Tibial artery (tissue), 4 donors: ENCODE measurements at regions not wholly inside any gene's neighbourhood (a gene's known extent, or its start where the extent isn't known, plus 50 kb on each side); places are given as distances from the start of the nearest gene placed in this dataset.

Experiments
- DNase-seq, 2 donors: peaks; one replicate each; pipeline ENCODE4 v3.0.0-alpha.2; 2019
- H3K27ac ChIP-seq, 2 donors: fragments of 200-600 bp; sonication (generic) in 1 of 2; 1 replicate in 1 of 2; 2 replicates in 1 of 2; pipeline ENCODE4 v1.5.1; 2018 to 2019; ENCODE audit warnings: mild to moderate bottlenecking in 1 of 2
- H3K27me3 ChIP-seq, 2 donors: fragments of 200-600 bp; sonication (generic) in 1 of 2; one replicate each; pipeline versions ENCODE4 v1.5.1 to v1.6.0; 2016 to 2019
- H3K36me3 ChIP-seq, 3 donors: fragments of 200-600 bp; sonication (generic) in 2 of 3; one replicate each; pipeline ENCODE4 v1.5.1; 2016 to 2019; ENCODE audit warnings: mild to moderate bottlenecking in 2 of 3
- H3K4me1 ChIP-seq, 4 donors: fragments of 200-600 bp; sonication (generic) in 2 of 4; 1 replicate in 3 of 4; 2 replicates in 1 of 4; pipeline ENCODE4 v1.5.1; 2016 to 2019
- H3K4me3 ChIP-seq, 2 donors: fragments of 200-600 bp; sonication (generic) in 1 of 2; 1 replicate in 1 of 2; 2 replicates in 1 of 2; pipeline ENCODE4 v1.5.1; 2018 to 2019; ENCODE audit warnings: mild to moderate bottlenecking in 2 of 2
- H3K9me3 ChIP-seq, 3 donors: fragments of 200-600 bp; sonication (generic) in 1 of 3; one replicate each; pipeline ENCODE4 v1.5.1; 2016 to 2019
- intact Hi-C: fragments of 100-400 bp; cut with DNase I; formaldehyde crosslinking; loops from one replicate; pipeline ENCODE4 v1.15.0; 2023; ENCODE audit warnings: low total_unique reads
- TF ChIP-seq, protein P1 (sequence below), 2 experiments: fragments of 200-600 bp in 1 of 2; fragments of 450-650 bp in 1 of 2; IDR thresholded peaks; one replicate each; pipeline ENCODE4 v1.5.1; 2017 to 2019; ENCODE audit warnings: antibody characterized with exemption in 2 of 2, mild to moderate bottlenecking in 1 of 2, moderate library complexity in 1 of 2

DNA sequence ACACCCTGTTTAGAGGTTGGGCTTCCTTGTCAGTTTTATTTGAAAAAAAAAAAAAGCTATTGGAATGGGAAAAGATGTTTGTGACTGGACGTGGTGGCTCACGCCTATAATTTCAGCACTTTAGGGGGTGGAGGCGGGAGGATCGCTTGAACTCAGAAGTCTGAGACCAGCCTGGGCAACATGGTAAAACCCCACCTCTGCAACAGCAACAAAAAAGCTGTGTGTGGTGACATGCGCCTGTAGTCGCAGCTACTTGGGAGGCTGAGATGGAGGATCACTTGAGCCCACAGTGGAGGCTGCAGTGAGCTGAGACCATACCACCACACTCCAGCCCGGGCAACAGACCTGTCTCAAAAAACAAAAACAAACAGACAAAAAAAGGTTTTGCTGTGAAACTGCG is 66.1 kb upstream of the SIAH1 start:
- Histone ChIP-seq H3K4me1 (no peaks in the 10 kb centered on the region), H3K27me3 (no peaks in the 10 kb centered on the region), H3K36me3 (no peaks in the 10 kb centered on the region), H3K4me3 (no peak overlapping the region), H3K9me3 (no peaks in the 10 kb centered on the region), H3K27ac (no peak overlapping the region)
- no peak for DNase-seq
- intact Hi-C loops: no loop called here
- TF ChIP-seq, protein P1, sequence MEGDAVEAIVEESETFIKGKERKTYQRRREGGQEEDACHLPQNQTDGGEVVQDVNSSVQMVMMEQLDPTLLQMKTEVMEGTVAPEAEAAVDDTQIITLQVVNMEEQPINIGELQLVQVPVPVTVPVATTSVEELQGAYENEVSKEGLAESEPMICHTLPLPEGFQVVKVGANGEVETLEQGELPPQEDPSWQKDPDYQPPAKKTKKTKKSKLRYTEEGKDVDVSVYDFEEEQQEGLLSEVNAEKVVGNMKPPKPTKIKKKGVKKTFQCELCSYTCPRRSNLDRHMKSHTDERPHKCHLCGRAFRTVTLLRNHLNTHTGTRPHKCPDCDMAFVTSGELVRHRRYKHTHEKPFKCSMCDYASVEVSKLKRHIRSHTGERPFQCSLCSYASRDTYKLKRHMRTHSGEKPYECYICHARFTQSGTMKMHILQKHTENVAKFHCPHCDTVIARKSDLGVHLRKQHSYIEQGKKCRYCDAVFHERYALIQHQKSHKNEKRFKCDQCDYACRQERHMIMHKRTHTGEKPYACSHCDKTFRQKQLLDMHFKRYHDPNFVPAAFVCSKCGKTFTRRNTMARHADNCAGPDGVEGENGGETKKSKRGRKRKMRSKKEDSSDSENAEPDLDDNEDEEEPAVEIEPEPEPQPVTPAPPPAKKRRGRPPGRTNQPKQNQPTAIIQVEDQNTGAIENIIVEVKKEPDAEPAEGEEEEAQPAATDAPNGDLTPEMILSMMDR (IDR thresholded peaks at IDR 0.05): no peak

DNA sequence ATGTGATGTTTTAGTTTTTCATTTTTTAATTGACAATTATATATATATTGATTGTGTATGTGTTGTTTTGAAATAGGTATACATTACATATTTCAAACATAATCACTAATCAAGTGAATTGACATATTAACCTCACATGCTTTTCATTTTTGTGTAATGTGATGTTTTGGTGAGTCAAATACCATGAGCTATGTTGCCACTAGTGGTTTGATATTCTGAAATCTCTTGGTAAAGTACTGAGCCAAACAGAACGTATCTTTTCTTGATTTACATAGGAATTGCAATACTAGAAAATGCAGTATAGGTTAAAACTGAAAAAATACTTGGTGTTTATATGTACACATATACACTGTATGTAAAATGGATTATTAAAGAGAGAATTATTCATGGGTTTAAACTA is 65.2 kb upstream of the SIAH1 start:
- Histone ChIP-seq H3K9me3 (no peaks in the 10 kb centered on the region), H3K27me3 (no peaks in the 10 kb centered on the region), H3K27ac (no peak overlapping the region), H3K36me3 (no peaks in the 10 kb centered on the region), H3K4me3 (no peak overlapping the region), H3K4me1 (peaks cover 0 to 2% (median 1%) of the 10 kb centered on the region in 4 donors)
- no peak for DNase-seq
- intact Hi-C loops: no loop called here
- TF ChIP-seq, protein P1 (IDR thresholded peaks at IDR 0.05): no peak

DNA sequence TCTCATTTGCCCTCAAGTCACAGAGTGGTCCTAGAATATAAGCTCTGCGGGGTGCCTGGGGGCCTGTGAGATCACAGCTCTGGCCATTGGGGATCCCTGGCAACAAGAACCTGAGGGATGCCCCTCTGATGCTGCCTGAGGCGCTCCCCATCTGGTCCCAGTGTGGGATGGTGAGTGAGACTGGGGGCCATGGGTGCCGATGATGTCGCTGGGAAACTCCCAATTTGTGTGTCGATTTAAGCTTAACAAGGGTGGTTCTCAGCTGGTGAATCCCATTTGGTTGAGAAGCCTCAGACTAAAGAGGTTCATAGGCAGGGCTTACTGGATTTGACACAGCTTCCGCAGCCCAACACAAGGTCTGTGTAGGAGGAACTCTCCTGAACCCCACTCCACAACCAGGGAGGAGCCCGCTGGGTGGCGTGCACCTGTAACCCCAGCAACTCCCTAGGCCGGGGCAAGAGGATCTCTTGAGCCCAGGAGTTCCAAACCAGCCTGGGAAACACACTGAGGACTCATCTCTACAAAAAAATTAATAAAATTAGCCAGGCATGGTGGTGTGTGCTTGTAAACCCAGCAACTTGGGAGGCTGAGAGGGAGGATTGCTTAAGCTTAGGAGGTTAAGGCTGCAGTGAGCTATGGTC is 63.7 kb upstream of the SIAH1 start:
- TF ChIP-seq, protein P1 (IDR thresholded peaks at IDR 0.05): no peak
- H3K36me3 ChIP-seq: no peaks in the 10 kb centered on the region
- no peaks in the 10 kb centered on the region for H3K9me3 ChIP-seq
- no peak overlapping the region for H3K27ac ChIP-seq
- peaks cover 0 to 13% (median 7%) of the 10 kb centered on the region in 4 donors for H3K4me1 ChIP-seq
- DNase-seq: no peak
- H3K4me3 ChIP-seq: no peak overlapping the region
- intact Hi-C loops: no loop called here
- no peaks in the 10 kb centered on the region for H3K27me3 ChIP-seq

DNA sequence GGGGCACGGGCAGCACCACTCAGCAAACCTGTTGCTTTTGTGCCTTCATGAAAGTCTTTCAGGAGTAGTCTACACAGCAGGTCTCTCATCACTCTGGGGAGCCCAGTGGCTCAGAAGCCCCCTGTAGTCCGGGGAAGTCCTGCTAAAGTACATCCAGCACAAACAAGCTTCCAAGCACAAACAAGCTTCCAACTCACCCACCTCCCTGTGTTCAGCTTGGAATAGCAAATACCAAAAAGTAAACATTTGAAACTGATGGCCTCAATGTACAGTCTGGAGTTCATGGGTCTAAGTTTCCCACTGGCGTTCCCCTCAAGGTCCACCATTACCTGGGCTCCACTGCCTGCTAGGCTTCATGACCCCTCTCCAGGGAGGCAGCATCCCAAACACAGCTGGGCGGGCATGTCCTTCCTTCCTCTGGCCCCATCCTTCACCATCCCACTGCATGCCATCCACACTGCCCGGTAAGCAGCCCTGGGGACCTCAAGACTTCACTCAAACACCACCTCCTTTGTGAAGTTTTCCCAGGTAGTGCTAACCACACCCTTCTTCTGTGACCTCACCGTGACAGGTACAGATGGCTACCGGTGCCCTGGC is 62.8 kb upstream of the SIAH1 start:
- no peak overlapping the region for H3K4me3 ChIP-seq
- H3K4me1 ChIP-seq: peaks cover 0 to 13% (median 7%) of the 10 kb centered on the region in 4 donors
- no peak for DNase-seq
- no peaks in the 10 kb centered on the region for H3K36me3 ChIP-seq
- TF ChIP-seq, protein P1 (IDR thresholded peaks at IDR 0.05): no peak
- no peaks in the 10 kb centered on the region for H3K9me3 ChIP-seq
- H3K27me3 ChIP-seq: no peaks in the 10 kb centered on the region
- no peak overlapping the region for H3K27ac ChIP-seq
- intact Hi-C loops: no loop called here

DNA sequence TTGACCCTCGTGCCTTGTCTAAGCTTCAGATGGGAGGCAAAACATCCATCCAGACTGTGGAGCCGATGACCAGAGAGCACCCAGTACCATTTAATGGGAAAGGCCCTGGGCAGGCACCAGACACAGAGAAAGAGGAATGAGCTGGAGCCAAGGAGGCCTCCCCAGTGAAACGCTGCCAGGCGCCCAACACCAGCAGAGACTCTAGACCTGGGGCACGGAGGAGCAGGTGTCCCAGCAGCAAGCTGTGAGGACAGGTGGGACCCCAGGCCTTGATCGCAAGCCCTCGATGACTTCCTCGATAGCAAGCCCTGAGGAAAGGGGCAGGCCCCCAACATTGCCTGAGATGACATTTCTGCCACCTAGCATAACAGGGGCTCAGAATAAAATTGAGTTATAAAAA is 62.2 kb upstream of the SIAH1 start:
- intact Hi-C loops: no loop called here
- no peak for DNase-seq
- Histone ChIP-seq H3K27ac (no peak overlapping the region), H3K4me1 (peaks cover 0 to 13% (median 7%) of the 10 kb centered on the region in 4 donors), H3K9me3 (no peaks in the 10 kb centered on the region), H3K27me3 (no peaks in the 10 kb centered on the region), H3K4me3 (no peak overlapping the region), H3K36me3 (no peaks in the 10 kb centered on the region)
- TF ChIP-seq, protein P1 (IDR thresholded peaks at IDR 0.05): no peak
